NB4 (cell line): ENCODE measurements at regions not wholly inside any gene's neighbourhood (a gene's known extent, or its start where the extent isn't known, plus 50 kb on each side); places are given as distances from the start of the nearest gene placed in this dataset.

Experiments
- DNase-seq: peaks from one replicate; pipeline ENCODE4 v3.0.0; 2010; ENCODE audit warnings: low read depth
- H3K4me3 ChIP-seq: one replicate; pipeline ENCODE4 v1.5.1; 2011; ENCODE audit warnings: mild to moderate bottlenecking, low read depth, low read length, moderate library complexity
- MYC ChIP-seq: IDR thresholded peaks from 2 replicates; pipeline ENCODE4 v1.6.1; 2011; ENCODE audit warnings: low read depth, low read length
- POLR2A ChIP-seq: IDR thresholded peaks from 2 replicates; pipeline ENCODE4 v1.6.1; 2011; ENCODE audit warnings: mild to moderate bottlenecking; ENCODE audit not compliant: insufficient read length; ENCODE audit errors: extremely low read depth
- TF ChIP-seq, protein P1 (sequence below): IDR thresholded peaks from 2 replicates; pipeline ENCODE4 v1.6.1; 2011; ENCODE audit warnings: low read depth, low read length
- TF ChIP-seq, protein P2 (sequence below): IDR thresholded peaks from one replicate; pipeline ENCODE4 v1.5.1; 2012; ENCODE audit warnings: low read depth, low read length

DNA sequence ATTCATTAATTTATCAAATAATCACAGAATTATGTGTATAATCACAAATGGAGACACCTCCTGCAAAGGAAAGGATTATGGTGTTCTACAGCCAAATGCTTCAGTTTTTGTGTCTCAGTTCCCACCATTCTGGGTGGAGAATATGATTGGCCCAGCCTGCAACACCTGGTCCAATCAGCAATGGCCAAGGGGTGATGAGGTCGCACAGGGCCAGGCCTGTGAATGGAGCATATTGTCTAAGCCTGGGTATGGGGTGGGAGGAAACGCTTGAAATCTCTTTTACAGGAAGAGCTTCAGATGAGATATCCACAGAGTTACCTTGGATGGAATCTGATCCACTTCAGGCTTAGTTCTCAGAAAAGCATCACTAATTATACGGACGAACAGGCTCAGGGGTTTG lies 271.6 kb downstream of the DHX35 start:
- TF ChIP-seq, protein P1, sequence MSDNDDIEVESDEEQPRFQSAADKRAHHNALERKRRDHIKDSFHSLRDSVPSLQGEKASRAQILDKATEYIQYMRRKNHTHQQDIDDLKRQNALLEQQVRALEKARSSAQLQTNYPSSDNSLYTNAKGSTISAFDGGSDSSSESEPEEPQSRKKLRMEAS: no peak
- TF ChIP-seq MYC: no peak
- no peak for TF ChIP-seq POLR2A
- TF ChIP-seq, protein P2, sequence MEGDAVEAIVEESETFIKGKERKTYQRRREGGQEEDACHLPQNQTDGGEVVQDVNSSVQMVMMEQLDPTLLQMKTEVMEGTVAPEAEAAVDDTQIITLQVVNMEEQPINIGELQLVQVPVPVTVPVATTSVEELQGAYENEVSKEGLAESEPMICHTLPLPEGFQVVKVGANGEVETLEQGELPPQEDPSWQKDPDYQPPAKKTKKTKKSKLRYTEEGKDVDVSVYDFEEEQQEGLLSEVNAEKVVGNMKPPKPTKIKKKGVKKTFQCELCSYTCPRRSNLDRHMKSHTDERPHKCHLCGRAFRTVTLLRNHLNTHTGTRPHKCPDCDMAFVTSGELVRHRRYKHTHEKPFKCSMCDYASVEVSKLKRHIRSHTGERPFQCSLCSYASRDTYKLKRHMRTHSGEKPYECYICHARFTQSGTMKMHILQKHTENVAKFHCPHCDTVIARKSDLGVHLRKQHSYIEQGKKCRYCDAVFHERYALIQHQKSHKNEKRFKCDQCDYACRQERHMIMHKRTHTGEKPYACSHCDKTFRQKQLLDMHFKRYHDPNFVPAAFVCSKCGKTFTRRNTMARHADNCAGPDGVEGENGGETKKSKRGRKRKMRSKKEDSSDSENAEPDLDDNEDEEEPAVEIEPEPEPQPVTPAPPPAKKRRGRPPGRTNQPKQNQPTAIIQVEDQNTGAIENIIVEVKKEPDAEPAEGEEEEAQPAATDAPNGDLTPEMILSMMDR: no peak
- no peak overlapping the region for H3K4me3 ChIP-seq
- no peak for DNase-seq

DNA sequence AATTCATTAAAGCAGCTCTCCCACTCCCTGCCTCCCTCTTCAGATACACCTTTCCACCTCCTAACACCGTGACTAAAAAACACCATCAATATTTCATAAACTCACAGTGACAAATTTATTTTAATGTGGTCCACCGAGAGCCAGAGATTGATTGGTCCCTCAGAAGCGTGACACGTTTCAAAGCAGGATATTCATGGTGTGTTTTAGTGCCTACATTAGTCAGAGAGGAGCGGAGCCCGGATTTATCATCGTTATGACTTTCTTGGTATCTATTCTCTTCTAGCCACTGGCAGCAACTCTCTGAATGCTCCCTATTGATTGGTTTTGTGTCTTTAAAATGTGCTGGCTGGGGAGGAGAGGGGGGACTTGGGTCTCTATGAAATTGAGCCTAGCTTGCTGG lies 265.3 kb downstream of the DHX35 start:
- no peak for DNase-seq
- TF ChIP-seq, protein P1: no peak
- TF ChIP-seq POLR2A: no peak
- TF ChIP-seq MYC: no peak
- TF ChIP-seq, protein P2: no peak
- H3K4me3 ChIP-seq: no peak overlapping the region

DNA sequence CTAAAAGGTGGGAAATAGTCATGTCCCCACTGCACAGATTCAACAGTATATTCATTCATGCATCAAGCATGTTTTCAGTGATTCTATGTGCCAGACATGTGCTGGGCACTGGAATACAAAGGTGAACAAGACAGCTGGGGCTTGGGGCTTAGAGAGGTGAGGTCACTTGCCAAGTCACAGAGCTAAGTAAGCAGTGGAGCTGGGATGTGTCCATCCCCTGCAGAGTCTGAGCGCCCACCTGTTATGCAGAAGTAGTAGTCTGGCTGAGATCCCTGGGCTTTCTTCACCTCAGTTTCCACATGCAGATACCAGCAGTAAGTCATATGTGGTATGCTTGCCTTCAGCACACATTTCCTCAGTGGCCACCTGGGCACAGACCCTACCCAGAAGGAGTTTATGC lies 263.8 kb downstream of the DHX35 start:
- TF ChIP-seq, protein P1: no peak
- TF ChIP-seq POLR2A: no peak
- TF ChIP-seq MYC: no peak
- TF ChIP-seq, protein P2: no peak
- H3K4me3 ChIP-seq: no peak overlapping the region
- DNase-seq: no peak

DNA sequence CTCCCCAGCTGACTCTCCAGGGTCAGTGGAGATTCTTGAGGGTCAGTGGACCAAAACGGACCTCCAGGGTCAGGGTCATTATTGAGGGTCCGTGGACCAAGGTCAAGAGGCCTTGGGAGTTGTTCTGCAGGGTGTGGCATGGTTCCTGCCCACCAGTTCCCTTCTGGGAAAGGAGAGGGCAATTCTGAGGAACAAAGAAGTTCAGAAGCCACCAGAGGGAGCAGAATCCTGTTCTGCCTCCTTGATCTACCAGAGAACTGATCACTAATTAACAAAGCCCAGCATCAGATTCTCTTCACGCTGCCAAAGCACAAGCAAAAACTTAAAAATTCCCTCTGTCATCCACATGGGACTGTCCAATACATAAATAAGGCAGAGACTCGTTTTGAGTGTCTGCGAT lies 263.4 kb downstream of the DHX35 start:
- H3K4me3 ChIP-seq: no peak overlapping the region
- TF ChIP-seq, protein P2: no peak
- TF ChIP-seq, protein P1: no peak
- TF ChIP-seq POLR2A: no peak
- TF ChIP-seq MYC: no peak
- DNase-seq: no peak

DNA sequence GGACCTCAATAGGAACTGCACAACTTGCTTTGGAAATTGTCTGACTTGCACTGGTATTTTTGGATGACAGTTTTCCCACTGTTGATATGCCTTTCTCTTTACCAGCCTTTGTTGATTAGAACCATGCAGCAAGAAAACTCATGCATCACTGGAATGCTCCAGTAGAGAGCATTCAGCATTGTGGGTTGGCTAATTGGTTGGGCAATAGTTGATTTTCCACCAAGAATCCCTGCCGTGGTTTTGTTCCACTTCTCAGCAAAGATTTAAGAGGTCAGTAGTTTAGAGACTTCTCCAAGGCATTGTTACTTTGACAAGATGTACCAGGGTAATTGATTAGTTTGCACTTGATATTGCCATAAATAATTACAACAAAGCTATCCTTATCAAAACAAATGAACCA lies 260.0 kb downstream of the DHX35 start:
- TF ChIP-seq POLR2A (no peak), MYC (no peak)
- TF ChIP-seq, protein P2: no peak
- TF ChIP-seq, protein P1: no peak
- DNase-seq: no peak
- H3K4me3 ChIP-seq: no peak overlapping the region

DNA sequence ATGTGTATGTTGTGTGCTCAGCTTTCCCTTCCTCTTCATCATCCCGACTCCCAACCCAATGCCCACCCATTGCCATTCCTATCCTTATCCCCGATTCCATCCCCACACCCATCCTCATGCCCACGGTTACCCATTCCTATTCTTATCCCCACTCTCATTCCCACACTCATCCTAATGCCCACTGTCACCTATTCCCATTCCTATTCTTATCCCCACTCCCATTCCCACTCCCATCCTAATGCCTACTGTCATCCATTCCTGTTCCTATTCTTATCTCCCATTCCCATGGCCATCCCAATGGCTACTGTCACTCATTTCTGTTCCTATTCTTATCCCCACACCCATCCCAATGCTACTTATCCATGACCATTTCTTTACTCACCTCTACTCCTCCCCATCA lies 254.1 kb downstream of the DHX35 start:
- TF ChIP-seq, protein P1: no peak
- TF ChIP-seq POLR2A: no peak
- TF ChIP-seq, protein P2: no peak
- no peak for TF ChIP-seq MYC
- H3K4me3 ChIP-seq: no peak overlapping the region
- no peak for DNase-seq
